HG02840 (cell line): ENCODE measurements at regions not wholly inside any gene's neighbourhood (a gene's known extent, or its start where the extent isn't known, plus 50 kb on each side); places are given as distances from the start of the nearest gene placed in this dataset.

Source experiments
- ATAC-seq: cut with Tn5 transposase; IDR thresholded peaks from one replicate; pipeline ENCODE4 v1.9.1; 2021; ENCODE audit warnings: mild to moderate bottlenecking, moderate library complexity, moderate number of reproducible peaks; ENCODE audit not compliant: unreplicated experiment, low FRiP score

GRCh38 chr5:148708854-148709253 is 54.5 kb upstream of the HTR4 start:
- no peak for ATAC-seq

GRCh38 chr5:148711961-148712360 is 57.6 kb upstream of the HTR4 start:
- ATAC-seq = no peak

GRCh38 chr5:148713735-148714508 is 59.6 kb upstream of the HTR4 start:
- no peak for ATAC-seq

- no peak for ATAC-seq
Observed at GRCh38 chr5:148716716-148717115, 62.4 kb upstream of the HTR4 start.

- no peak for ATAC-seq
Observed at GRCh38 chr5:148717668-148718067, 63.3 kb upstream of the HTR4 start.

GRCh38 chr5:148719605-148720004 is 65.3 kb upstream of the HTR4 start:
- no peak for ATAC-seq

GRCh38 chr5:148720257-148720656 is 65.9 kb upstream of the HTR4 start:
- no peak for ATAC-seq

GRCh38 chr5:148723143-148723542 is 68.8 kb upstream of the HTR4 start:
- ATAC-seq = no peak

- ATAC-seq = no peak
Observed at GRCh38 chr5:148725675-148726074, 71.3 kb upstream of the HTR4 start.

- no peak for ATAC-seq
Observed at GRCh38 chr5:148729182-148729581, 74.9 kb upstream of the HTR4 start.

GRCh38 chr5:148730270-148730669 is 75.9 kb upstream of the HTR4 start:
- ATAC-seq = no peak

GRCh38 chr5:148730942-148731898 is 76.9 kb upstream of the HTR4 start:
- peak; percentile 86 for ATAC-seq

- ATAC-seq = no peak
Observed at GRCh38 chr5:148732692-148733091, 78.4 kb upstream of the HTR4 start.

GRCh38 chr5:148733601-148734438 is 79.5 kb upstream of the HTR4 start:
- ATAC-seq = no peak

GRCh38 chr5:148734518-148734917 is 80.2 kb upstream of the HTR4 start:
- no peak for ATAC-seq

GRCh38 chr5:148735301-148735835 is 81.0 kb upstream of the HTR4 start:
- ATAC-seq = no peak

- ATAC-seq = no peak
Observed at GRCh38 chr5:148739023-148739422, 84.7 kb upstream of the HTR4 start.

GRCh38 chr5:148739524-148739923 is 85.2 kb upstream of the HTR4 start:
- ATAC-seq = no peak

GRCh38 chr5:148740079-148740858 is 85.9 kb upstream of the HTR4 start:
- ATAC-seq = no peak
